Cerebellar nuclear complex (tissue), 1 donor: ENCODE measurements at regions not wholly inside any gene's neighbourhood (a gene's known extent, or its start where the extent isn't known, plus 50 kb on each side); places are given as distances from the start of the nearest gene placed in this dataset.

Source experiments
- DNase-seq, 2 experiments: peaks; one replicate each; lab custom pipeline; 2025; lab: John Stamatoyannopoulos, UW

DNA sequence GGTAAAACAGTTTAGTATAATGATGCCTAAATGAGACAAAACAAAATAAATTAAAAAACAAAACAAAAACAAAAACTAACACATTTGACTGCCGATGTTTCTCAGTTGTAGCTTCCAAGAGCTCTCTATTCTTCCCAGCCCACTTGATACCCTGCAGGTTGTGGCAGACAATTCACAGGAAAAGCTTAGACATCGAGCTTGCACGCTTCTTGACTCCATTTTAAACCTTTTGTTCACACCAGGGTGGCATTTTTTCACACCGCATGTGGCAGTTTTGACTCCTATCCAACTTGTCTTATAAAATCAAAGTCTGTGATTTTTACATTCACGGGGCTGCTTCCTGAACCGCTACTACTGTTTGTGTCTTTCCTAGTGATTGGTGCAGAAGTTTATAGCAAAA lies 575.9 kb downstream of the USP25 start:
- DNase-seq = no peak

DNA sequence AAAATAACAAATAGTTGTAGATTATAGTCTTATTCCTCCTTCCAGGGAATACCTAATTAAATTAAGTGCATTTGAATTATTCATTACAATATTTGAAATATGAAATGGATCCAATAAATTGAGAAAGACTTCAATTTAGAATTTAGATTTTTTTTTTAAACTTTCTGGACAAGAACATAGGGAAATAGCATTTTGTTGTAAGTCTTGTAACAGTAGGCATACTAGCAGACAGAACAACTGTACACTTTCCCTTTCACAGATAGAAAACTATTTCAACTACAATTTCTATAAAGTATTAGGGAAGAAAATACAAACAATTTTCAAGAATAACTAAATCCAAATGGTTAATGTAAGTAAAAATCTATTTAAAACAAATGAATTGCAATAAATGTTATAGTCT lies 577.5 kb downstream of the USP25 start:
- DNase-seq = no peak

DNA sequence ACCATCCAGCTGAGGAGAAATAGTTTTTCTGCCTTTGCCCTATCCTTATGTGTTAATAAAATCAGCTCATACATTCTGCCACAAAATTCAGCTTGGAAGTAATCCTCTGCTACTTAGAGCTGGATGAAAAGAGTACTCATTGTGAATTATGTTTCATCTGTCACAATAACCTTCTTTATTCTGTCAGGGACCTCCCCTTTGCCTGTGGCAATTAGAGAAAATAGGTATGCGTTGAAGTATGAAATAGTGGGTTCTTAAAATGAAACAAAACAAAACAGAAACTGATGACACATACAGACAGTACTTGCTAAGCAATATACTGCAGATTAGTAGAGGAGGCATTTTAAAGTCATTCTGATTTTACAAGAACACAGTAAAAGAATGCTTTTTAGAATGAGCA lies 578.5 kb downstream of the USP25 start:
- DNase-seq = no peak

DNA sequence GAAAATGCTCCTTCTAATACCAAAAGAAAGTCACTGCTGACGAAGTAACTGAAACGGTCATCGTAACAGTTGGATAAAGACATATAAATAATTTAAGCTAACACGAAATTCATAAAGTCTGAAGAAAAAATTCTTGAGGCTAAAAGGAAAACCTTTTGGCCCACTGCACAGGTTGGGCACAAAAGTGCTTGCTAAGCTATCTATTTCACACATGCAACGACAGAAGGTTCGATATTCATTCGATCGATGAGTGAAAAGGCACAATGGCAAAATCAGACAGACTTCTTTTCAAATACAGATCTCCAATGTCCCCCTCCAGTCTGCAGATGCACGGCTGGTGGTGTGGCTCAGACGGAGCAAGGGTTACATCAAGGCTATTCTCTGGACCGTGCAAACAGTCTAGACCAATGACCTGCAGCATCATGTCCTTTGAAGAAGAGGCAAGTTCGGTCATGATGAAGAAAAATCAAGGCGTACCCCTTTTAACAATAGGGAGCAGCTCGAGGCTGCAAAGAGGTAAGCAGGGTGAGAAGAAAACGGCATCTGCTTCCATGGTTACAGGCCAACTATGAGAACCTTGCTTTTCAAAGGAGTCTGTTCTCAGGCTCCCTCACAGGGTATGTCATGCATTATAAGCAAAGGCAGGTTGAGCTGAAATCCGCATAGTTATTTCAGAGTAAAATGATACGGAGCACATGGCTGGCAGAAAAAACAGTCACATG lies 579.6 kb downstream of the USP25 start:
- peak in 1 of 2 experiments; percentile 35 for DNase-seq

- no peak for DNase-seq
Observed at GRCh38 chr21:16310176-16310575, 580.4 kb downstream of the USP25 start.

- no peak for DNase-seq
Observed at GRCh38 chr21:16311229-16311628, 581.4 kb downstream of the USP25 start.

DNA sequence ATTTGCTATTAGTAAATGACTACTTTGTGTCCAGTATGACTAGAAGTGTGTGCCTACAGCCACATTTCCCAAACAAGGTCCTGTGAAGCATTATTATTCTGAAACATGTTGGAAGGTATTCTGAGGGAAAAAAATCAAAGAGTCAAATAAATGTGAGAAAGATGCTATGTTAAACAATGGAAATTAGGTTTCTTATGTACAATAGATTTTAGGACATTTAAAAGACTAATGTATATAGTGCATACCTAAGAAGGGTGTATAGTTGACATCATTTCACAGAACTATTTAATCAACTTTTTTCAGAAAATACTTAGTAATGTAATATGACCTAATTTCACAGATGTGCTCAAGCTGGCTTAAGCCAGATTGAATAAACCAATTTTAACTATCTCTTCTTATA lies 582.5 kb downstream of the USP25 start:
- no peak for DNase-seq

DNA sequence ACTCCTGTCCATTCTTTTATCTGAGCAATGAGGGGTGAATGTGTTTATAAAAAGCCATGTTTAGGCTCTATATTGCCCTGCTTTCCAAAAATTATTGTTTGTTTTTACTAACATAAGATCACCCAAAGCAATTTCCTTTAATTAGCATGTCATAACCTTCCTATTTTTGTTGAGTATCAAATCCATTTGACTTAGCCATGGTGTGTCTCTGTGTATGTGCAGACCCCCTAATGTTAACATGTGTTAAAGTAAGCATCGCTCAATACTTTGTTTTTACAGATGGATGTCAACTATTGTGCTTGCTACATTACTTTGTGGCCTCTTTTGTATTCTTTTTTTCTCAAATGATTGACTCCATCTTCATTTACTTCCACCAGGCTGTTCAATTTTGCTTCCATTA lies 585.4 kb downstream of the USP25 start:
- DNase-seq = no peak

- no peak for DNase-seq
Observed at GRCh38 chr21:16318651-16319300, 589.0 kb downstream of the USP25 start.

DNA sequence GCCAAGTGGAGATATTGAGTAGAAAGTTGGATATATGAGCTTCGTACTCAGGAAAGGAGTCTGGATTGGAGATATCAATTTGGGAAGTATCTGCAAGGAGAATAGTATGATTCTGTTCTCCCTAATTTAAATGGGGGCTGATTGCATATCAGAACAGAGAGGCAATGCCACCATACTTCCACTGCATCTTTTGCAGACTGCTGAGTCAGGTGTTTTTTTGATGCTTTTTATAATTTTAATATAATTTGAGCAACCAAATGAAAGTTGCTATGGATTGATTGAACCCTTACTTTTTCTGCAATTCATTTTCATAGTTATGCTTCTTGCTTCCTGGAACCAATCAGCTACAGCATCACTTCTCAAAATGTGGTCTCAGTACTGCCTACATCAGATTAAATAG lies 590.3 kb downstream of the USP25 start:
- no peak for DNase-seq

- no peak for DNase-seq
Observed at GRCh38 chr21:16322454-16322853, 592.7 kb downstream of the USP25 start.

DNA sequence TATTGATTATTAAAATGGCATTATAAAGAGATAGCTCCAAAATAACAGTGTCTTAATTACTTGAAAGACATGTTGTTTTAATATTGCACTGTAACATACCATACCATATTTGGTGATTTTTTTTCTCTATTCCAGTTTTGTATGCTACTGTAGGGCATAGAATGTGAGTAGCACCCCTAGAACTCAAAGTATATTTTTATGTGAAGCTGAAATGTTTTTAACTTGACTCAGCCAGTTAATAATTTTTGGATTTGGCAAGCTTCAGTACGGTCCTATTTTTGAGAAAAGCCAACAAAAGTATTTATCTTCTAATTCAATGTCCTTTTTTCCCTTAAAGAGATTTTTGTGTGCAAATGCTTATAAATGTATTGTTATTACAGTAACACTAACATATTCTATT lies 593.8 kb downstream of the USP25 start:
- no peak for DNase-seq

DNA sequence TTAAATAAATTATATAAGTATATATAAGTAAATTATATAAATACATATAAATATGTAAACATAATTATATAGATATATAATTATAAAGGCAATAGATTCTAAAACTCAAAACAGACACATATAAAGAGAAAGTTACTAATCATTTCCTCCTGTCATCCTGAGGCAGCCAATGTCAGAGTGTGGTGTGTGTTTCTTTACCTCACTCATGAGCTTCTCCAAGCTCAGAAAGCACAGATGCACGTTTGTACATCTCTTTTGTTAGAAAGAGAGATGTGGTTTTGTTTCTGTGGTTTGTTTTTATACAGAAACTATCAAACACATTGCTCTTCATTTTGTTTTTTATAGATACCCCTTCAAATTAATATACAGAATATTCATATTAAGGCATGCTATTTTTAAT lies 594.8 kb downstream of the USP25 start:
- DNase-seq = no peak

- peak in 1 of 2 experiments; percentile 74 for DNase-seq
Observed at GRCh38 chr21:16330082-16330907, 600.5 kb downstream of the USP25 start.

DNA sequence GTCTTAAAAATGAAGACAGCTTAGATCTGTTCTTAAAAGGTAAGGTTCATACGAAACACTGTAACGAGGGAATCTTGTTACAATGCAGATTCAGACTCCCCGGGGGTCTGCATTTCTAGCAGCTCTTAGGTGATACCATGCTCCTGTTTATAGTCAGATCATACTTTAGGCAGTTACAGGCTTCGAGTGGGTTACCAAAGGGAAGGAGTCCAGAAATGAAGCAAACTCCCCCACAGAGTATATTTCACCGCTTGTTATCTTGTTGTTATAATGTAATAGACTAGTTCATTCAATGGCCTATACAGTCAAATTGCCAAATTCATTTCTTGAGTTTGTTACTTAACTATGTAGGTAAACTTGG lies 601.1 kb downstream of the USP25 start:
- DNase-seq = no peak

- DNase-seq = no peak
Observed at GRCh38 chr21:16337266-16337665, 607.5 kb downstream of the USP25 start.

DNA sequence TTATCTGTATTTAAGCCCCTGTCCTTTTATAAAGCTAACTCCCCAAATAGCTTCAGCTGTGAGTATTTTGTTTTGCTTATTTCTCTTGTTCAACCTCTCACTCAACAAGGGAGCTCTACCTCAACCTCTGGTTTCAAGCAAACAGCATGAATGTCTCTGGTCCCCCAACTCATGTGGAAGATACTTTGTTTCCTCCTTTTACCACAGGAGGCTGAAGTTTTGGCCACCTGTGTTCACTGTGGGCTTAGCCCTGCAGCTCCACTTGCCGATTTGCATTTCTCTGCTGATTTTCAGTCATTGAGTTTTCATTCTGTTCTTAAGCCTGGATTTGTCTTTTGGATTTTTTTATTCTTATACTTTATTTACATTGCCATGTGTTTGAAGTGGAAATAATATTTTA lies 613.1 kb downstream of the USP25 start:
- DNase-seq = no peak

DNA sequence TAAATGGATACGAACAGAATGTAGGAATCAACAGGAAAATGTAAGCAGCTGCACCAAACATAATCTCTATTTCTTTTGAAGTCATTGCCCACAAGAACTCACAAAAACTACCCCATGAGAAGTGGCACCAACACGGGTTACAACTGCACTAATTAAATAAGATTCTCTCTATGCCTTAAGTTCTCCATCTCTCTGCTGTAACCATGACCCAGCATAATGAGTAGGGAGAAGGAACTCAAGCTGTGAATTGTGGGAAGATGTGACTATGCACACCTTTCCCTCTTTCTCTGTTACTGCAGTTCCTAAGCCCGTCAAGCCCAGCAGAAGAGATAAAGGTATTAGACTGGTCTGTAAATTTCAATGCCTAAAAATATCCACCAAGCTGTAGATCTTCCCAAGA lies 614.0 kb downstream of the USP25 start:
- no peak for DNase-seq

DNA sequence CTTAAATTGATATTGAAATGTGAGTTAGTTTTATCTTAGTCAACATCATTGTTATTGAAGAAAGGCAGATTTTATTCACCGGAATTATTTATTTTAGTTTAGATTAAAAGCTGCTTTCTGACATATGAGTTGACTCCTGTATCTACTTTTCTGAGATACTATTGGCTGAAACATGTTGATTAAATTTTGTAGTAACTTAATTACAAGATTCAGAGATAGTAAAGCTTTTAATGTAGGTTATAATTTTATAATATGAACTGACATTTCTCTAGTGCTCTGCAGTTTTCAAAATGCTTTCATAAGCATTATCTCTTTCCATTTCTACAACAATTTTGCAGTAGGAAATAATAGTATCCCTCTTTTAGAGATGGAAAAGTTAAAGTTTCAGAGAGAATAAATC lies 616.0 kb downstream of the USP25 start:
- no peak for DNase-seq

DNA sequence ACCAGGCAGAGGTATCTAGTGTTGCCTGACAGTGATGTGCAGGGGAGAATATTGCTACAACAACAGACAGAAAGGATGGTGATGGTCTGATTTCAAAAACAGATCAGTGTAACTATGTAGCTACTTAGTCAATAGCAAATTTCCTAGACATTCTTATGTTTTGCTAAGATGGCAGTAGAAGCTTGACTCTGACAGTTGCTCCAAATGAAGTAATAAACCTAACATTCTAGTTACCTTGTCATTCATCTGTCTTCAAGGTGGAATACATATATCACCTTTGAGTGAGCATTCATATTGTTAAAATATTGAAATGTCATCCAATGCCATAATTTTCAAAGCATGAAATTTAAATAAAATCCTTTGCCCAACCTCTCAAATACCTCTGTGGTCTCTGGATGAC lies 617.4 kb downstream of the USP25 start:
- DNase-seq = no peak

- no peak for DNase-seq
Observed at GRCh38 chr21:16353764-16354163, 624.0 kb downstream of the USP25 start.

- DNase-seq = no peak
Observed at GRCh38 chr21:16357994-16358393, 628.2 kb downstream of the USP25 start.

- no peak for DNase-seq
Observed at GRCh38 chr21:16358784-16359183, 629.0 kb downstream of the USP25 start.
